ENCODE measurements at regions not wholly inside any gene's neighbourhood (a gene's known extent, or its start where the extent isn't known, plus 50 kb on each side); places are given as distances from the start of the nearest gene placed in this dataset.
A peak's percentile ranks its signal among the peaks of the same experiment; 100 is the strongest.
"Not testable (repeated sequence)": the region's sequence is repeated elsewhere in the genome, so short reads cannot be mapped to it uniquely, and the experiment has no call there.

GRCh38 chr2:241982706-241983570 is 113.4 kb downstream of the RTP5 start:
- no peak for DNase-seq (ENCODE audit: low spot score)

GRCh38 chr2:241983571-241984270 is 114.2 kb downstream of the RTP5 start:
- DNase-seq (ENCODE audit: low spot score): no peak

GRCh38 chr2:241984271-241984655 is 114.7 kb downstream of the RTP5 start:
- no peak for DNase-seq (ENCODE audit: low spot score)

- DNase-seq (ENCODE audit: low spot score): no peak
These were observed 115.1 kb downstream of the RTP5 start for GRCh38 chr2:241984658-241985057.

- not testable (repeated sequence) for DNase-seq (ENCODE audit: low spot score)
These were observed 115.8 kb downstream of the RTP5 start for GRCh38 chr2:241985161-241985985.

GRCh38 chr2:241985986-241986329 is 116.4 kb downstream of the RTP5 start:
- no peak for DNase-seq (ENCODE audit: low spot score)

GRCh38 chr2:241986836-241987641 is 117.5 kb downstream of the RTP5 start:
- DNase-seq (ENCODE audit: low spot score): peak; percentile 16

GRCh38 chr2:241987726-241988125 is 118.2 kb downstream of the RTP5 start:
- no peak for DNase-seq (ENCODE audit: low spot score)

GRCh38 chr2:241988146-241988545 is 118.6 kb downstream of the RTP5 start:
- no peak for DNase-seq (ENCODE audit: low spot score)

GRCh38 chr2:241989074-241989473 is 119.5 kb downstream of the RTP5 start:
- DNase-seq (ENCODE audit: low spot score): no peak

- no peak for DNase-seq (ENCODE audit: low spot score)
These were observed 120.9 kb downstream of the RTP5 start for GRCh38 chr2:241990466-241990865.

- DNase-seq (ENCODE audit: low spot score): no peak
These were observed 121.8 kb downstream of the RTP5 start for GRCh38 chr2:241991299-241991698.

- DNase-seq (ENCODE audit: low spot score): no peak
These were observed 123.2 kb downstream of the RTP5 start for GRCh38 chr2:241992753-241993152.

- DNase-seq (ENCODE audit: low spot score): no peak
These were observed 124.0 kb downstream of the RTP5 start for GRCh38 chr2:241993386-241994005.

GRCh38 chr2:241994086-241994485 is 124.6 kb downstream of the RTP5 start:
- DNase-seq (ENCODE audit: low spot score): no peak

GRCh38 chr2:241994556-241995213 is 125.2 kb downstream of the RTP5 start:
- no peak for DNase-seq (ENCODE audit: low spot score)

- DNase-seq (ENCODE audit: low spot score): no peak
These were observed 126.6 kb downstream of the RTP5 start for GRCh38 chr2:241996100-241996499.

GRCh38 chr2:241997017-241997416 is 127.5 kb downstream of the RTP5 start:
- no peak for DNase-seq (ENCODE audit: low spot score)

- DNase-seq (ENCODE audit: low spot score): no peak
These were observed 129.7 kb downstream of the RTP5 start for GRCh38 chr2:241999184-241999583.

- no peak for DNase-seq (ENCODE audit: low spot score)
These were observed 132.3 kb downstream of the RTP5 start for GRCh38 chr2:242001853-242002252.

GRCh38 chr2:242002944-242003343 is 133.4 kb downstream of the RTP5 start:
- DNase-seq (ENCODE audit: low spot score): no peak

Measured in H4 (cell line).